GM12878 (cell line): ENCODE measurements at regions not wholly inside any gene's neighbourhood (a gene's known extent, or its start where the extent isn't known, plus 50 kb on each side); places are given as distances from the start of the nearest gene placed in this dataset.

Experiments
- ATAC-seq: fragments of 200-7000 bp; cut with Tn5 transposase; 3 replicates; pipeline ENCODE4 v1.9.1; 2020; ENCODE audit warnings: mild to moderate bottlenecking, moderate library complexity
- BruUV-seq: library from RNA; stranded (reverse); fragments of 400-500 nt; replicated peaks from 2 replicates; lab custom pipeline; 2021; lab: Mats Ljungman, UMichigan
- CTCF ChIA-PET: fragments of 300-600 bp; sonication (Branson Sonifier 250); formaldehyde crosslinking; extraction: SDS; loops from one replicate; lab custom pipeline; 2021; ENCODE audit warnings: inconsistent platforms; lab: Yijun Ruan, JAX
- POLR2A ChIA-PET: fragments of 350-600 bp; formaldehyde crosslinking; extraction: SDS; loops from one replicate; lab custom pipeline; 2021; ENCODE audit warnings: inconsistent platforms; lab: Charles Lee
- RAD21 ChIA-PET: fragments of 300-600 bp; sonication (Branson Sonifier 250); formaldehyde crosslinking; loops from one replicate; lab custom pipeline; 2023; ENCODE audit warnings: antibody characterized with exemption; ENCODE audit not compliant: unreplicated experiment; lab: Charles Lee
- SMC1A ChIA-PET: fragments of 300-600 bp; sonication (Branson Sonifier 250); formaldehyde crosslinking; loops from one replicate; lab custom pipeline; 2023; ENCODE audit not compliant: unreplicated experiment, uncharacterized antibody; lab: Charles Lee
- DNase-seq: peaks from one replicate; pipeline ENCODE4 v3.0.0-alpha.2; 2011; ENCODE audit warnings: low read depth, low spot score
- FAIRE-seq: peaks from 3 replicates; lab custom pipeline; 2011; peaks lifted over from hg19 to GRCh38; lab: Jason Lieb, UNC
- H2AFZ ChIP-seq: 2 replicates; pipeline ENCODE4 v1.6.0; 2011; ENCODE audit warnings: low read depth, low read length, control low read depth; ENCODE audit not compliant: control insufficient read depth
- H3K27ac ChIP-seq: 2 replicates; pipeline ENCODE4 v1.5.1; 2011; ENCODE audit warnings: control low read depth; ENCODE audit not compliant: control insufficient read depth, insufficient read depth
- H3K27me3 ChIP-seq, 2 experiments: replicated peaks in 1 of 2; 2 replicates each; pipeline versions ENCODE4 v1.6.0 to v1.6.1; 2011; ENCODE audit warnings: low read length in 1 of 2; ENCODE audit not compliant: control insufficient read depth in 2 of 2, insufficient read depth in 2 of 2
- H3K36me3 ChIP-seq, 2 experiments: 2 replicates each; pipeline ENCODE4 v1.5.1; 2011; ENCODE audit warnings: low read length in 1 of 2; ENCODE audit not compliant: control insufficient read depth in 2 of 2, insufficient read depth in 2 of 2
- H3K4me1 ChIP-seq: 2 replicates; pipeline ENCODE4 v1.6.1; 2011; ENCODE audit warnings: mild to moderate bottlenecking, low read length, moderate library complexity, mixed read lengths; ENCODE audit not compliant: control insufficient read depth, insufficient read depth
- H3K4me2 ChIP-seq: 2 replicates; pipeline ENCODE4 v1.6.0; 2011; ENCODE audit warnings: control low read depth; ENCODE audit not compliant: control insufficient read depth, insufficient read depth
- H3K4me3 ChIP-seq: fragments of 200-600 bp; sonication (generic); 2 replicates; pipeline ENCODE4 v1.5.1; 2016
- H3K79me2 ChIP-seq: 2 replicates; pipeline ENCODE4 v1.6.0; 2011; ENCODE audit warnings: low read length; ENCODE audit not compliant: control insufficient read depth, insufficient read depth
- H3K9ac ChIP-seq: 2 replicates; pipeline ENCODE4 v1.8.0; 2011; ENCODE audit warnings: low read length, control low read depth, mixed read lengths; ENCODE audit not compliant: control insufficient read depth, insufficient read depth
- H3K9me3 ChIP-seq: replicated peaks from 3 replicates; pipeline ENCODE4 v1.5.1; 2011; ENCODE audit warnings: mild to moderate bottlenecking, low read length; ENCODE audit not compliant: control insufficient read depth, insufficient read depth
- H4K20me1 ChIP-seq: 2 replicates; pipeline ENCODE4 v1.6.0; 2011; ENCODE audit not compliant: control insufficient read depth, insufficient read depth
- ATF3 ChIP-seq: IDR thresholded peaks from 2 replicates; pipeline ENCODE4 v1.6.1; 2011; ENCODE audit warnings: low read depth, mild to moderate bottlenecking, low read length, moderate library complexity, borderline replicate concordance; ENCODE audit errors: extremely low read depth
- BRCA1 ChIP-seq: IDR thresholded peaks from 2 replicates; pipeline ENCODE4 v1.6.1; 2011; ENCODE audit warnings: low read depth, low read length, improper control_type of control experiment
- CHD1 ChIP-seq: IDR thresholded peaks from 2 replicates; pipeline ENCODE4 v1.6.1; 2012; ENCODE audit warnings: low read depth, low read length, improper control_type of control experiment
- EP300 ChIP-seq, 2 experiments: fragments of 150-350 bp in 1 of 2; IDR thresholded peaks; 2 replicates each; pipeline ENCODE4 v1.6.1; 2011 to 2012; ENCODE audit warnings: low read depth in 2 of 2, low read length in 2 of 2, borderline replicate concordance in 1 of 2, improper control_type of control experiment in 1 of 2, inconsistent platforms in 1 of 2; ENCODE audit not compliant: control insufficient read depth in 1 of 2
- GABPA ChIP-seq: IDR thresholded peaks from 2 replicates; pipeline ENCODE4 v1.6.1; 2014; ENCODE audit warnings: antibody characterized with exemption, low read depth, mild to moderate bottlenecking, inconsistent platforms
- HSF1 ChIP-seq: fragments of 150-350 bp; IDR thresholded peaks from 2 replicates; pipeline ENCODE4 v1.6.1; 2014; ENCODE audit warnings: mild to moderate bottlenecking, low read depth, low read length
- KLF5 ChIP-seq: fragments of 450-650 bp; IDR thresholded peaks from 2 replicates; pipeline ENCODE4 v1.6.1; 2014; ENCODE audit warnings: mild to moderate bottlenecking; ENCODE audit not compliant: partially characterized antibody
- MLLT1 ChIP-seq: fragments of 450-650 bp; IDR thresholded peaks from 2 replicates; pipeline ENCODE4 v1.6.1; 2016; ENCODE audit warnings: mild to moderate bottlenecking
- MTA3 ChIP-seq: IDR thresholded peaks from 2 replicates; pipeline ENCODE4 v1.6.1; 2012; ENCODE audit warnings: low read length, inconsistent platforms, borderline replicate concordance
- MYB ChIP-seq: fragments of 150-350 bp; IDR thresholded peaks from 2 replicates; pipeline ENCODE4 v1.6.1; 2014; ENCODE audit warnings: mild to moderate bottlenecking, low read depth, low read length, borderline replicate concordance
- NBN ChIP-seq: fragments of 450-650 bp; IDR thresholded peaks from 2 replicates; pipeline ENCODE4 v1.6.1; 2016
- NR2F1 ChIP-seq: fragments of 450-650 bp; conservative IDR thresholded peaks from 2 replicates; pipeline ENCODE4 v1.6.1; 2017; ENCODE audit warnings: mild to moderate bottlenecking
- RAD51 ChIP-seq: fragments of 450-650 bp; IDR thresholded peaks from 2 replicates; pipeline ENCODE4 v1.6.1; 2016; ENCODE audit warnings: moderate library complexity, mild to moderate bottlenecking, inconsistent platforms
- RELA ChIP-seq: fragments of 450-650 bp; IDR thresholded peaks from 2 replicates; pipeline ENCODE4 v1.8.0; 2014; ENCODE audit warnings: borderline replicate concordance; ENCODE audit not compliant: partially characterized antibody
- SIN3A ChIP-seq: IDR thresholded peaks from 2 replicates; pipeline ENCODE4 v1.6.1; 2012; ENCODE audit warnings: low read depth, low read length, improper control_type of control experiment
- SP1 ChIP-seq: IDR thresholded peaks from one replicate; pipeline ENCODE4 v1.6.1; 2011; ENCODE audit warnings: low read depth, low read length
- SREBF1 ChIP-seq: IDR thresholded peaks from 2 replicates; pipeline ENCODE4 v1.6.1; 2012; ENCODE audit warnings: mild to moderate bottlenecking, low read length
- TAF1 ChIP-seq: IDR thresholded peaks from 2 replicates; pipeline ENCODE4 v1.6.1; 2011; ENCODE audit warnings: mild to moderate bottlenecking, low read depth, low read length, borderline replicate concordance
- ZBTB4 ChIP-seq: fragments of 450-650 bp; formaldehyde crosslinking; IDR thresholded peaks from 2 replicates; pipeline ENCODE4 v1.4.0; 2022; ENCODE audit warnings: mild to moderate bottlenecking, moderate library complexity
- ZZZ3 ChIP-seq: IDR thresholded peaks from 2 replicates; pipeline ENCODE4 v1.6.1; 2011; ENCODE audit warnings: low read depth; ENCODE audit not compliant: control insufficient read depth, insufficient read length
- WGBS: methylation state at CpG from one replicate; pipeline ENCODE4 v1.1.6; 2016; ENCODE audit warnings: low lambda C conversion rate; ENCODE audit not compliant: insufficient replicate concordance, insufficient coverage; ENCODE audit errors: missing lambda C conversion rate; 5-methylcytosine and 5-hydroxymethylcytosine counted together
- in situ Hi-C: fragments of 300-500 bp; cut with MboI; formaldehyde crosslinking; loops from 9 replicates; pipeline ENCODE4 v1.14.3; 2018; ENCODE audit warnings: mixed read lengths
- intact Hi-C: fragments of 100-400 bp; cut with micrococcal nuclease; formaldehyde crosslinking; loops from one replicate; pipeline ENCODE4 v1.14.2; 2022; ENCODE audit not compliant: unreplicated experiment

- DNase-seq, result no peak
- H3K79me2 ChIP-seq, result no peaks in the 10 kb centered on the region
- no peak overlapping the region for H3K4me3 ChIP-seq
- H3K36me3 ChIP-seq, result no peaks in the 10 kb centered on the region
- POLR2A ChIA-PET, result no interaction called here
- RAD21 ChIA-PET, result no interaction called here
- H4K20me1 ChIP-seq, result no peaks in the 10 kb centered on the region
- no peaks in the 10 kb centered on the region for H3K27me3 ChIP-seq
- no peak overlapping the region for H2AFZ ChIP-seq
- H3K9me3 ChIP-seq, result no peaks in the 10 kb centered on the region
- no peak for ATAC-seq
- intact Hi-C loops (no loop called here), in situ Hi-C loops (no loop called here)
- 29% methylated on average over 3 of the region's 3 CpGs for WGBS
- H3K9ac ChIP-seq, result no peak overlapping the region
- no peak overlapping the region for H3K27ac ChIP-seq
- H3K4me2 ChIP-seq, result no peak overlapping the region
- CTCF ChIA-PET, result no interaction called here
- no TSS peak for BruUV-seq
- SMC1A ChIA-PET, result interaction anchor here (1.0 kb wide), 1 partner anchor 9 kb away, joined by 3 read pairs; no protein-coding TSS in a partner anchor
- no peak for FAIRE-seq
- H3K4me1 ChIP-seq, result no peaks in the 10 kb centered on the region
- no peak for TF ChIP-seq GABPA
- no peak for TF ChIP-seq NR2F1
- TF ChIP-seq MYB, result no peak
- TF ChIP-seq SP1, result no peak
- no peak for TF ChIP-seq CHD1
- TF ChIP-seq EP300 (IDR thresholded peaks at IDR 0.05; ENCODE audit: borderline replicate concordance in 1 of 2, control insufficient read depth in 1 of 2, low read depth in 2 of 2, low read length in 2 of 2), result no peak
- TF ChIP-seq MLLT1, result no peak
- no peak for TF ChIP-seq BRCA1
- no peak for TF ChIP-seq SIN3A
- TF ChIP-seq RAD51, result no peak
- TF ChIP-seq TAF1, result no peak
- TF ChIP-seq NBN, result no peak
- no peak for TF ChIP-seq ATF3
- no peak for TF ChIP-seq MTA3
- TF ChIP-seq SREBF1, result no peak
- no peak for TF ChIP-seq ZBTB4
- no peak for TF ChIP-seq HSF1
- no peak for TF ChIP-seq RELA
- TF ChIP-seq ZZZ3, result no peak
- TF ChIP-seq KLF5, result no peak
Measured at GRCh38 chr13:110008816-110009215, 222.4 kb upstream of the IRS2 start.
